NCI-H1694 treated with DMSO at 0.1 percent for 48 hours (cell line): ENCODE measurements at regions not wholly inside any gene's neighbourhood (a gene's known extent, or its start where the extent isn't known, plus 50 kb on each side); places are given as distances from the start of the nearest gene placed in this dataset.
A peak's percentile ranks its signal among the peaks of the same experiment; 100 is the strongest.

Experiments
- DNase-seq: peaks from one replicate; lab custom pipeline; 2025; lab: John Stamatoyannopoulos, UW

DNA sequence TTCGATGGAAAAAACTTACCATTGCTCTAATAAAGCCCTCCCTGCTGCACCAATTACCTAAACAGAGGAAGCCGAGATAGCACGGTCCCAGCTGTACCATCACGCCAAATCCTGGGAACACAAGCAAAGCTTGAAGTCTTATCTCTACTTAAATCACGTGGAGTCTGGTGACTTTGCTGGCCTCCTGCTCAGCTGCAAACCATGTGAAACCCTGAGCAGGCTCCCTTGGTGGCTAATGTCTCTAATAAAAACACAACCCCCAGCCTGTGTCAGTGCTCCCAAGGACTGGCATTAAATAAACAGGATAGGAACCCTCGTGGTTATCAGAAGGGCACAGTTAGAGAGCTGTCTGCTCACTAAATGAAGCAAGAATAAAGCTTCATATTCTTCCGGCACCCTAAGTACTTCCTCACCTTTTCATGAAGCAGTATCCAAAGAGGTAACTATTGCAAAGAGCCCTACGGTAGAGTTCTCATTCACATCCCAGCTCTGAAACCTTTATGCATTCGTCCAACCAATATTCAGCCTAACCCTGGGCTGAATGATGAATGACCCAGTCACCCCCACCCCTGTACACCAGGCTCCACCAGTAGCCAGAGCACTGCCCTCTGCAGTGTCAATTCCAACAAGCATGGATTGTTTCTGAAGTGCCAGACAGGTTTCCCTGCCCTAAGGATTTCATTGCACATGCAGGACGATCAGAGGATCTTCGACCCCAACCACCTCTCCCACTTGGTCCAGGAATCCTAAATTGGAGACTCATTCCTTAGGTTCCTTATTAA lies 452.7 kb upstream of the TMPO start:
- no peak for DNase-seq

DNA sequence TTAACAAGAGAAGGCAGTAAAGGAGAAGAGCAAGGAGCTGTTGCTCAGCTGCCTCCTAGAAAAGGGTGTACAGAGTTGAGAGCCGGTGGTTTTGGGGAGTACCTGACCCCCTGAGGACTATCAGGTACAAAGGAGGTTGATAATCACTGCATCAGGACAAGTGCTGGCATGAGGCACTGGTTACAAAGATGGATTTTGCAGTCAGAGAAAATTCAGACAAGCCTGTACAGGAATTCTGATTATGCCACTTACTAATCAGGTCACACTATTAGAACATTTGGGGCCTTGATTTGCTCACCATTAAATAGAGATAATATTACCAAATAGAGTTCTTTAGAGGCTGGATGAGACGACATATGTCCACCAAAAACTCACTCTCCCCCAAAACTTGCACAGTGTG lies 450.9 kb upstream of the TMPO start:
- no peak for DNase-seq

DNA sequence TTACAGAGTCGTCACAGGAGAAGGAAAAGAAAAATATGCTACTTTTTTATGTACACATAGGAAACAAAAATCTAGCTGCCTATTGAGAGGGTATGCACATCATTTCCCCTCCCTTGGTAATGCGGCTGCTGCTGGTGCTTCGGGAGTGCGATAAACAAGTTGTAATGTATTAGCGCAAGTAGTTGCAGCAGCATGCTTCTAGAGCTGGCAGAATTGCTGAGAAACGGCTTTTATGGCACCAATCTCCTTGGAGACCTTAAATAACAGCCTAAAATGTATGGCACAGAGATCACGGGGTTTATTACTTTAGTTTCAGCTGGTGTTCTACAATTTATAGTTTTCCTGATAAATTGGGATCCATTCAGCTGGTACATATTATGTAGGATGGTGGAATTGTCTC lies 447.6 kb upstream of the TMPO start:
- DNase-seq, result no peak

GRCh38 chr12:98073610-98074009 lies 441.8 kb upstream of the TMPO start:
- DNase-seq, result no peak

DNA sequence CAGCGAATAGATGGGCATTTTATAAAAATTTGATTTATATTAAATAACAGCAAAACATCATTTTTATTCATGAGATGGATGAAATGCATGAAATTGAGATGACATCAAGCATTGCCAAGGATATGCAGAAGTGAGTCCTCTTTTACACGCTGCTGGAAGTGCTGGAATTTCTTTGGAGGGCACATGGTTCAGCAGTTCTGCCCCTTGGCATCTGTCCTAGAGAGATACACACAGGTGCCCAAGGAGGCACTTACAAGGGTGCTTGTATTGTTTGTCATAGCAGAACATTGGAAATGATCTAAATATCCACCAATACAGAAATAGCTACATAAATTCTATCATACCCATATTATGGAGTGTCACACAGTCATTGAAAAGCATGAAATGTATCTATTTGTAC lies 441.1 kb upstream of the TMPO start:
- no peak for DNase-seq

DNA sequence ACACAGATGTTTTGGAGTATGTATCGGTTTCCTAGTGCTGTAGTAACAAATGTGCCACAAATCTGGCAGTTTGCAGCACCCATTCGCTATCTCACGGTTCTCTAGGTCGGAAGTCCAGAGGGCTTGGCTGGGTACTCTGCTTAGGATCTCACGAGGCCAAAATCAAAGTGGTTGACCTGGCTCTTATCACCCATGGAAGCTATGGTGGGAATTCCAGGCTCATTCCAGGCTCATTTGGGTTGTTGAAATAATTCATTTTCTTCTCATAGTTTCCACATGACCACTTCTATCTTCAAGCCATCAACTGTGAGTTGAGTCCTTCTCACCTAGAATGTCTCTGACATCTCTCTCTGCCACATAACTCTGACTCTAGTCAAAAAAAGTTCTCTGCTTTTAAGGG lies 431.0 kb upstream of the TMPO start:
- DNase-seq, result no peak

DNA sequence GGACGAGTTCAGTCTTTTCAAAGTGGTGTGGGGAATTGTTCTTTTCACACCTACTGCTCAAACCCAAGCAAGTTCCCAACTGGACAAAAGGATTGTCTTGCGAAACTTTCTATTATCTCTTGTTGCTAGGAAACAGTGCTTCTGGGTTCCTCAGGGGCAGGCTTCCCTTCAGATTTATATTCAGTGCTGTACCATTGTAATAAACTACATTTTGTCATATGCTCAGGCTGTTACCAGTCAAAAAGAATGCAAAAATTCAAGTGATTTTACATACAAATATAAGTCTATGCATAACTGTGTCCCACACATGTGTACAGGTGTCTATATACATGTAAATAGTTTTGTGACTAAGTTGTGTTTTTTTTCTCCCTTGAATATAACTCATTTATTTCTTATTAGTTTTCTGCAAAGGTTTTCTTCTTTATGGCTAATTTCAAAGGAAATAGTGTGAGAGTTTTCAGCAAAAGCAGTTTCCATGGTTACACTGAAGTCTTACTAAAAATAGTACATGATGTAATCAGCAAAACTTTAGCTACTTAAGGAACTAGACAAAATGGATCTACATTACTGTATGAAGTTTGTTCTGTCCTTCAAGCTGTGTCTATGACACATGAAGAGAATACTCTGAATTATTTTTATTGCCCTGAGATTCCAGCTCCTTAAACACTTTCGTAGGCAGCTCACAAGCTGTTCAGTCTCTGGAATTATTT lies 430.2 kb upstream of the TMPO start:
- DNase-seq, result no peak

DNA sequence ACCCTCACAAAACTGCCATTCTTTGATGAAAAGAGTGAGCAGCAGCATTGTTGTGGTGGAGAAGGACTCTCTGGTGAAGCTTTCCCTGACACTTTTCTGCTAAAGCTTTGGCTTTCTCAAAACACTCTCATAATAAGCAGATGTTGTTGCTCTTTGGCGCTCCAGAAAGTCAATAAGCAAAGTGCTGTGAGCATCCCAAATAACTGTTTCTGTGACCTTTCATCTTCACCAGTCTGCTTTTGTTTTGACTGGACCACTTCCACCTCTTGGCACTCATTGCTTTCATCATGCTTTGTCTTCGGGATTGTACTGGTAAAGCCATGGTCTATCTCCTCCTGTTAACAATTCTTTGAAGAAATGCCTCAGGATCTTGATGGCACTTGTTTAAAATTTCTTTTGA lies 424.7 kb upstream of the TMPO start:
- peak; percentile 22 for DNase-seq

- DNase-seq, result no peak
These were observed 419.0 kb upstream of the TMPO start for GRCh38 chr12:98096436-98096835.

DNA sequence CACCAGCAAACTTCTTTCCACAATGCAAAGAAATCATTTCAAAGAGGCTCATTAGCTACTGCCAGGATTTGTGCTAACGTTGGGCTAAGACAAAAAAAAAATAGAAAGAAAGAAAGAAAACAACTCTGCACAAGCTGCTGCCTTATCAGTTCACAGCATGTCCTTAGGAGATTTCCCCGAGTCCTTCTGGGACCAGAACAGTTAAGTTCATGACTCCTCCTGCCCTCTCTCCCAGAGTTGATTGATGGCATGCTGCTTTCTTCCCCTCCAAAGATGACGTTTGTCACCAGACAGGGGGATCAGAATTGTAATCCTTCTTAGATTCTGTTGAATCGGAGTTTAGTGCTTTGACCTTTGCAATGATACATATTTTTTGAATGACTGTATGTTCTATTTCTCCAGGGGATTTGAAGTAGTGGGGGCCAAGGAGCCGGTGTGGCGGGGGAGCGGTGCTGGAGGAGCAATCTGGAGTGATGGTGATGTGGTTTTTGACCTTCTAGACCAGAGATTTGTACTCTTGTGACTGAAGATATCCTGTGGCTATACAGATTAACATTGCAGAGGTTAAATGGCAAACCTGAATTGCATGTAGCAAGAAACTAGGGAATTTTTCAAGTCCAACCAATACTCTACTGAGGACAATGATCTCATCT lies 409.2 kb upstream of the TMPO start:
- DNase-seq, result no peak

- peak; percentile 43 for DNase-seq
These were observed 406.1 kb upstream of the TMPO start for GRCh38 chr12:98109266-98109665.

DNA sequence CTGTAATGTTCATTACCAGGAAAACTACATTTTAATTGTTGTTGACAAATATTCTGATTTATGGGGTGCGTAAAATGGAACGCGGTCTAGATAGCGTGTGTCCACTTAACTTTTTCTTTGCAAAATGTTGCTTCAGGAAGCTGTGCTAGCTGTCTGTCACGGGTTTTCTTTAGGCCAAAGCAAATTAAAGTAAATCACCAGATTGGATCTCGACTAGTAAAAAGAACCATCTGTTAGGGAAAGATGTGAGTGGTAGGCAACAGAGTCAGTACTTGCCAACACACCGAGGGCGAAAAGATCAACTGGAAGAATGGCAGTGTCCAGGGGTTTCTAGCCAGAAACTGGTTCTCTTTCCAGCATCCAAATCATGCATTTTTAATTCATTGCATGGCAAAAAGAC lies 404.9 kb upstream of the TMPO start:
- peak; percentile 71 for DNase-seq

DNA sequence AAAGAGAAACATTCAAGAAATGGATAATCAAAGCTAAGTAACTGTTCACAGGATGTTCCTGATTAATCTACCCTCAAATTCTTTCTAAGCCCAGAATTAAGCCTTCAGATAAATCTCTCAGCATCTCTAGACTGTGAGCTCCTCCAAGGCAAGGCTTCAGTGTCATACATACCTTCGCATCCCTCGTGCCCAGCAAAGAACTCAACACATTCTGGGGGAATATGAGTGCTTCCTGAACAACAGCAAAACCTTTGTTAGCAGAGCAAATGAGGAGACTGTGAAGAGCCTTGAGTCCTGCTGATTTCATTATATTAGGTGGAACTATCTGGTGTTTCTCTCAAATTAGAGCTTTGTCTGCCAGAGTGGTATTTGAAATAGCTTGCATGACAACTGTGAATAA lies 401.8 kb upstream of the TMPO start:
- no peak for DNase-seq

- no peak for DNase-seq
These were observed 393.4 kb upstream of the TMPO start for GRCh38 chr12:98121963-98122362.

- DNase-seq, result no peak
These were observed 392.3 kb upstream of the TMPO start for GRCh38 chr12:98123021-98123461.

DNA sequence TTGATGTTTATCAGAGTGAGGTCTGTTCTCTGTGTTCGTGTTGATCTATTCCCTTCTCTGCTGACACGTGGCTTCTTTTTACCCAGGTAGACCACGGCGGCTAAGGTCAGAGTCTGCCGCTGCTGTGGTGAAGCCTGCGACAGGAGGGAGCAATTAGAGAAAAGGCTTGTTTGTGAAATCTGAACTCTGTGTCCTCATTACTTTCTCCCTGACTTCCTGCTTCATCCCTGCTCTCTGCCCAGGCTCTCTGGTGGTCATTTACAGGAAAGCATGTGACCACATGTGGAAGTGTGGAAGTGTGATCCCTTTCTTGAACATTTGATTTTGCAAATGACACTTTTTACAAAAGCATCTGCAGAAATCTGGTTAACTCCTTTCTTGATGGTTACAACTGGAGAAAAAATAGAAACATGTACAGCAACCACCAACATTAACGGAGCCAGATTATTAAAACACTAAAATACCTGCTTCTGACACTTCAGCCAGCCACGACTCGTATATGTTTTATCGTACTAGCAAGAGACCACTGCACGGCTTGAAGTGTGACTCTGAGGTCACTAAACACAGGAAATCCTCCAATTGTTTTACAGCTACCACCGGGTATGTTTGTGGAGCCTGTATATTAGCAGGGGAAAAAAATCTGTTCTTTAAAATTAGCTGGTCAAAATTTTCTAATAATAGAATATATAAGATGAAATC lies 388.6 kb upstream of the TMPO start:
- DNase-seq, result no peak

GRCh38 chr12:98127336-98127679 lies 388.1 kb upstream of the TMPO start:
- DNase-seq, result no peak

DNA sequence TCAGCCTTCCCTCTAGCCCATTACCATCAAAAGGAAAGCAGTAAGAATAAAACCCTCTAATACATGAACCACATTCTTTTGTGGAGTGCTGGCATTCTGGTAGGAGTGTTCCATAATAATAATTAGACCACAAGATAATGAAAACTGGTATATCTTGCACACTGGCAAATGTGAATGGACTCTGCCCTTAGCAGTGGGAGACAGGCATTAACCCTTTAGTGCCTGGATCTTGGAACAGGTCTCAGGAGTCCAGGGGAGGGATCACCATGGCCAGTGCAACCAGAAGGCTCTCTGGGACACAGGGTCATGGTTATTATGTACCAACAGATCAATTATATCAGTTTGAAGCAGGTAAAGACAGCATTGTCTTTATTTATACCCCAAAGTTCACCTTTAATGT lies 387.5 kb upstream of the TMPO start:
- DNase-seq, result no peak

- no peak for DNase-seq
These were observed 378.8 kb upstream of the TMPO start for GRCh38 chr12:98136544-98136943.

GRCh38 chr12:98137278-98137677 lies 378.1 kb upstream of the TMPO start:
- no peak for DNase-seq

DNA sequence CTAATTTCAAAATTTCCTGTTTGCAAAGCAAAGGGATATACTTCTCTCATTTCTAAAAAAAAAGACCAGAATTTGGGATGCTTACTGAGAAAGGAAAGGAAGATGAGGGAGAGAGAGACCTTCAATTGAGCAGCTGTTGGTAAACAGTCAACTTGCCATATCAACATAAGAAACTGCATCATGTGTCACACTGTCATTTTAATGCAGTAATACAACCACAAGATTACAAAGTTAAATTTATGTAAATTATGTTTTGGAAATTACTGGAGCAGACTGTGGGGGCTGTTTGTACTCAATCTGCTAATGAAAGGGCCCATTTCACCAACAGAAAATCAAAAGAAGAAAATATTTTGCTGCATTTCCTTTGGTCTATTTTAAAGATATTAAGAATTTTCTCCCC lies 370.4 kb upstream of the TMPO start:
- no peak for DNase-seq

- DNase-seq, result no peak
These were observed 369.3 kb upstream of the TMPO start for GRCh38 chr12:98146043-98146442.

DNA sequence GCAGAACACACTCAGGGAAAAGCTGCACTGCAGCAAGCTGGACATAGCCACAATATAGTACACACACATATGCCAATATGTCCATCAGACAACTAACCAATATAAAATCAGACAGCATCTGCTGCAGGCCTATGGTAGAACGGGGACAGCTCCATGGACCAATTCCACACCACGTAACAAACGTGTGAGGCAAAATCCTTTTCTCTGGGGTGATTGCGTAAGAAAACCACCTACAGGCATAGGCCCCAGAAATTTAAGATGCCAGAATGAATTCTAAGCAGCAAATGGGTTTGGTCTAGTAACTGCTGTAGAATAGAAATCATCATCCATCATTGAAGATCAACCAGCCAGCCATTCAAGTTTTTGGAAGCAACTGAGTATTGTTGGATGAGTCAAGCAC lies 368.9 kb upstream of the TMPO start:
- DNase-seq, result no peak
